A673 (cell line): ENCODE measurements at regions not wholly inside any gene's neighbourhood (a gene's known extent, or its start where the extent isn't known, plus 50 kb on each side); places are given as distances from the start of the nearest gene placed in this dataset.

ENCODE experiments used
- BruUV-seq: library from RNA; stranded (reverse); fragments of 400-500 nt; replicated peaks from 2 replicates; lab custom pipeline; 2021; lab: Mats Ljungman, UMichigan
- CTCF ChIA-PET: fragments of 300-600 bp; sonication (Branson Sonifier 250); formaldehyde crosslinking; loops from one replicate; lab custom pipeline; 2022; ENCODE audit warnings: antibody characterized with exemption; lab: Charles Lee
- POLR2A ChIA-PET: fragments of 300-600 bp; sonication (Branson Sonifier 250); formaldehyde crosslinking; loops from one replicate; lab custom pipeline; 2022; ENCODE audit warnings: antibody characterized with exemption; ENCODE audit not compliant: low non-redundant PET; lab: Charles Lee
- DNase-seq: peaks from one replicate; pipeline ENCODE4 v3.0.0-alpha.2; 2015; ENCODE audit warnings: low spot score
- H3K27ac ChIP-seq: fragments of 200-600 bp; sonication (generic); 2 replicates; pipeline ENCODE4 v1.5.1; 2016; ENCODE audit warnings: mixed run types, low read depth, mild to moderate bottlenecking, mixed read lengths, antibody characterized with exemption, low read length; ENCODE audit not compliant: poor library complexity, severe bottlenecking
- H3K27me3 ChIP-seq: fragments of 200-600 bp; sonication (generic); replicated peaks from 2 replicates; pipeline ENCODE4 v1.6.1; 2017; ENCODE audit warnings: mixed run types, low read depth, mild to moderate bottlenecking, mixed read lengths, antibody characterized with exemption, low read length; ENCODE audit not compliant: insufficient read depth, poor library complexity
- H3K36me3 ChIP-seq: fragments of 200-600 bp; sonication (generic); 2 replicates; pipeline ENCODE4 v1.6.1; 2016; ENCODE audit warnings: mixed run types, mild to moderate bottlenecking, mixed read lengths, antibody characterized with exemption, low read length; ENCODE audit not compliant: insufficient read depth, poor library complexity, severe bottlenecking
- H3K4me1 ChIP-seq: fragments of 200-600 bp; sonication (generic); 2 replicates; pipeline ENCODE4 v1.6.1; 2017; ENCODE audit warnings: mixed run types, mild to moderate bottlenecking, mixed read lengths, antibody characterized with exemption, low read length; ENCODE audit not compliant: insufficient read depth, poor library complexity, severe bottlenecking
- H3K4me3 ChIP-seq: fragments of 200-600 bp; sonication (generic); 2 replicates; pipeline ENCODE4 v1.5.1; 2016; ENCODE audit warnings: low read depth, mixed run types, mild to moderate bottlenecking, mixed read lengths, low read length; ENCODE audit not compliant: poor library complexity, severe bottlenecking
- H3K9me3 ChIP-seq: fragments of 200-600 bp; sonication (generic); 2 replicates; pipeline ENCODE4 v1.6.1; 2016; ENCODE audit warnings: mixed run types, low read depth, mild to moderate bottlenecking, mixed read lengths, antibody characterized with exemption, low read length; ENCODE audit not compliant: poor library complexity, severe bottlenecking
- CTCF ChIP-seq: fragments of 300-800, 200-600 bp; sonication (generic); conservative IDR thresholded peaks from 2 replicates; pipeline ENCODE4 v1.5.1; 2017; ENCODE audit warnings: low read depth, mild to moderate bottlenecking, antibody characterized with exemption, low read length, moderate library complexity, mixed read lengths
- EZH2 ChIP-seq: fragments of 200-600 bp; sonication (generic); IDR thresholded peaks from 2 replicates; pipeline ENCODE4 v1.6.1; 2017; ENCODE audit warnings: borderline replicate concordance, low read depth, mild to moderate bottlenecking, mixed read lengths, antibody characterized with exemption, low read length; ENCODE audit not compliant: poor library complexity, severe bottlenecking
- intact Hi-C: fragments of 100-400 bp; cut with micrococcal nuclease; formaldehyde crosslinking; loops from one replicate; pipeline ENCODE4 v1.10.0; 2022; ENCODE audit not compliant: unreplicated experiment

GRCh38 chr6:148182378-148182777, 160.3 kb upstream of the SASH1 start:
- TF ChIP-seq CTCF, result no peak
- no peak for TF ChIP-seq EZH2
- no peaks in the 10 kb centered on the region for H3K36me3 ChIP-seq
- BruUV-seq, result no TSS peak
- H3K4me3 ChIP-seq, result no peak overlapping the region
- ChIA-PET CTCF (no interaction called here), POLR2A (no interaction called here)
- intact Hi-C loops, result loop anchor here (5.0 to 10.0 kb wide), 2 partner anchors 70 to 162 kb away; partner anchors contain the start of gene SASH1
- H3K27ac ChIP-seq, result no peak overlapping the region
- no peak for DNase-seq
- no peaks in the 10 kb centered on the region for H3K4me1 ChIP-seq
- H3K27me3 ChIP-seq, result no peaks in the 10 kb centered on the region
- H3K9me3 ChIP-seq, result no peaks in the 10 kb centered on the region

GRCh38 chr6:148183776-148184175, 158.9 kb upstream of the SASH1 start:
- no peak for TF ChIP-seq EZH2
- TF ChIP-seq CTCF, result no peak
- Histone ChIP-seq H3K27me3 (no peaks in the 10 kb centered on the region), H3K4me3 (no peak overlapping the region), H3K9me3 (no peaks in the 10 kb centered on the region), H3K36me3 (no peaks in the 10 kb centered on the region), H3K4me1 (no peaks in the 10 kb centered on the region), H3K27ac (no peak overlapping the region)
- POLR2A ChIA-PET, result no interaction called here
- DNase-seq, result no peak
- CTCF ChIA-PET, result no interaction called here
- intact Hi-C loops, result loop anchor here (5.0 to 10.0 kb wide), 2 partner anchors 69 to 161 kb away; partner anchors contain the start of gene SASH1
- BruUV-seq, result no TSS peak

DNA sequence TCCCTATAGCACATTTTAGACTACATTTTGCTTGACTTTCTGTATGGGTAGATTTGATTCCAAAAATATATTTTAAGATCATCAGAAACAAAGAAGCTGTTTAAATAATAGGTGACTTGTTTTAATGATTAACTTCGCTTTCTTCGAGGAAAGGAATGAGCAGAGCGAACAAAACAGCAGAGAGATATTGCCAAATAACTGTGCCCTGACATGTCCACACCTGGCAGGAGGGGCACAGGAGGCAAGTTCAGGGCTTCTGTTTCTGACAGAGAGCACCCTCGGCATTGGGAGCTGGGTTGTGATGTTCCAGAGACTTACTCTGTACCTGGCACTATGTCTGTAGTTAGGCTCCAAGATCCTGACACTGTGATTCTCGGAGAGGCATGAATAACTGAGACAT, 155.7 kb upstream of the SASH1 start:
- no peaks in the 10 kb centered on the region for H3K4me1 ChIP-seq
- TF ChIP-seq EZH2 (no peak), CTCF (no peak)
- H3K36me3 ChIP-seq, result no peaks in the 10 kb centered on the region
- ChIA-PET CTCF (interaction anchor here (0.5 kb wide), 1 partner anchor 191 kb away, joined by 3 read pairs; no protein-coding TSS in a partner anchor), POLR2A (interaction anchor here (0.7 kb wide), 1 partner anchor 246 kb away, joined by 3 read pairs; no protein-coding TSS in a partner anchor)
- no peak for DNase-seq
- H3K27ac ChIP-seq, result no peak overlapping the region
- no TSS peak for BruUV-seq
- H3K27me3 ChIP-seq, result no peaks in the 10 kb centered on the region
- intact Hi-C loops, result loop anchor here (10.0 kb wide), 1 partner anchor 158 kb away; the partner anchor contains the start of gene SASH1
- H3K4me3 ChIP-seq, result no peak overlapping the region
- H3K9me3 ChIP-seq, result no peaks in the 10 kb centered on the region
